SU-DHL-6 (cell line): ENCODE measurements at regions not wholly inside any gene's neighbourhood (a gene's known extent, or its start where the extent isn't known, plus 50 kb on each side); places are given as distances from the start of the nearest gene placed in this dataset.

Experiments used
- H2AFZ ChIP-seq: fragments of 200-600 bp; sonication (generic); 2 replicates; pipeline ENCODE4 v1.6.1; 2014; ENCODE audit warnings: low read depth, mild to moderate bottlenecking, moderate library complexity, mixed read lengths, antibody characterized with exemption, low read length; ENCODE audit not compliant: severe bottlenecking
- H3F3A ChIP-seq: fragments of 200-600 bp; shearing (Covaris generic); 2 replicates; pipeline ENCODE4 v1.6.0; 2016; ENCODE audit warnings: antibody characterized with exemption, mild to moderate bottlenecking; ENCODE audit not compliant: insufficient read depth
- H3K27ac ChIP-seq: fragments of 200-600 bp; sonication (generic); 2 replicates; pipeline ENCODE4 v1.5.1; 2016; ENCODE audit warnings: low read depth, mild to moderate bottlenecking, low read length, moderate library complexity, mixed read lengths
- H3K27me3 ChIP-seq: fragments of 200-600 bp; sonication (generic), shearing (Covaris generic); 2 replicates; pipeline ENCODE4 v1.6.0; 2014; ENCODE audit warnings: mild to moderate bottlenecking, low read length
- H3K36me3 ChIP-seq: fragments of 200-600 bp; sonication (generic); 2 replicates; pipeline ENCODE4 v1.6.1; 2014; ENCODE audit warnings: mild to moderate bottlenecking, low read length, mixed read lengths
- H3K4me2 ChIP-seq: fragments of 300-600, 200-600 bp; shearing (Covaris generic), sonication (generic); 2 replicates; pipeline ENCODE4 v1.6.0; 2014; ENCODE audit warnings: low read length, low read depth, mild to moderate bottlenecking; ENCODE audit not compliant: poor library complexity, severe bottlenecking
- H3K4me3 ChIP-seq: fragments of 200-600 bp; sonication (generic); 2 replicates; pipeline ENCODE4 v1.5.1; 2014; ENCODE audit warnings: antibody characterized with exemption, low read length, mild to moderate bottlenecking, mixed read lengths; ENCODE audit not compliant: insufficient read depth, poor library complexity, severe bottlenecking
- H3K79me2 ChIP-seq: fragments of 200-600 bp; sonication (generic); 2 replicates; pipeline ENCODE4 v1.6.1; 2014; ENCODE audit warnings: mild to moderate bottlenecking, low read length, moderate library complexity; ENCODE audit not compliant: insufficient read depth
- H3K9ac ChIP-seq: fragments of 200-600 bp; sonication (generic); 2 replicates; pipeline ENCODE4 v1.7.0; 2014; ENCODE audit warnings: mild to moderate bottlenecking, low read length
- H3K9me2 ChIP-seq: fragments of 200-600 bp; sonication (generic); replicated peaks from 2 replicates; pipeline ENCODE4 v1.6.1; 2014; ENCODE audit warnings: low read length; ENCODE audit not compliant: insufficient read depth
- H3K9me3 ChIP-seq: fragments of 200-600 bp; sonication (generic); 2 replicates; pipeline ENCODE4 v1.6.1; 2014; ENCODE audit warnings: low read length, mixed read lengths; ENCODE audit not compliant: insufficient read depth
- H4K20me1 ChIP-seq: fragments of 200-600 bp; sonication (generic); 2 replicates; pipeline ENCODE4 v1.6.1; 2014; ENCODE audit warnings: low read depth, mild to moderate bottlenecking, antibody characterized with exemption, low read length, moderate library complexity, mixed read lengths
- CTCF ChIP-seq: fragments of 200-600 bp; sonication (generic); IDR thresholded peaks from one replicate; pipeline ENCODE4 v1.5.1; 2017; ENCODE audit warnings: antibody characterized with exemption, mild to moderate bottlenecking, low read length, moderate library complexity; ENCODE audit not compliant: insufficient read depth, poor library complexity, severe bottlenecking
- EZH2phosphoT487 ChIP-seq: fragments of 200-600 bp; sonication (generic), shearing (Covaris generic); conservative IDR thresholded peaks from 2 replicates; pipeline ENCODE4 v1.6.1; 2018; ENCODE audit warnings: mild to moderate bottlenecking, antibody characterized with exemption, low read length, moderate library complexity, mixed read lengths

GRCh38 chr7:21191321-21192073 lies 236.4 kb upstream of the SP4 start:
- Histone ChIP-seq H3K36me3 (no peaks in the 10 kb centered on the region), H4K20me1 (no peaks in the 10 kb centered on the region), H3K79me2 (no peaks in the 10 kb centered on the region), H3K9me2 (no peaks in the 10 kb centered on the region), H3K27me3 (no peaks in the 10 kb centered on the region), H3K9me3 (no peaks in the 10 kb centered on the region), H3K9ac (no peak overlapping the region), H3K4me3 (no peak overlapping the region), H3F3A (no peaks in the 10 kb centered on the region), H3K4me2 (no peak overlapping the region), H3K27ac (no peak overlapping the region), H2AFZ (no peak overlapping the region)
- TF ChIP-seq EZH2phosphoT487 (no peak), CTCF (no peak)

- Histone ChIP-seq H3K36me3 (no peaks in the 10 kb centered on the region), H3K4me2 (no peak overlapping the region), H4K20me1 (no peaks in the 10 kb centered on the region), H3K79me2 (no peaks in the 10 kb centered on the region), H3K4me3 (no peak overlapping the region), H3K9me3 (no peaks in the 10 kb centered on the region), H3K27ac (no peak overlapping the region), H3K9me2 (no peaks in the 10 kb centered on the region), H3K27me3 (no peaks in the 10 kb centered on the region), H3F3A (no peaks in the 10 kb centered on the region), H3K9ac (no peak overlapping the region), H2AFZ (no peak overlapping the region)
- TF ChIP-seq EZH2phosphoT487 (no peak), CTCF (no peak)
Observed at GRCh38 chr7:21192657-21193056, 235.2 kb upstream of the SP4 start.

- Histone ChIP-seq H3K27ac (no peak overlapping the region), H3K79me2 (no peaks in the 10 kb centered on the region), H3K27me3 (no peaks in the 10 kb centered on the region), H3K9me3 (no peaks in the 10 kb centered on the region), H2AFZ (no peak overlapping the region), H3K9ac (no peak overlapping the region), H3K4me2 (no peak overlapping the region), H3F3A (no peaks in the 10 kb centered on the region), H4K20me1 (no peaks in the 10 kb centered on the region), H3K9me2 (no peaks in the 10 kb centered on the region), H3K36me3 (no peaks in the 10 kb centered on the region), H3K4me3 (no peak overlapping the region)
- no peak for TF ChIP-seq CTCF
- no peak for TF ChIP-seq EZH2phosphoT487
Observed at GRCh38 chr7:21193895-21194294, 234.0 kb upstream of the SP4 start.
